Astrocyte (in vitro differentiated cells and primary cell): ENCODE measurements at regions not wholly inside any gene's neighbourhood (a gene's known extent, or its start where the extent isn't known, plus 50 kb on each side); places are given as distances from the start of the nearest gene placed in this dataset.

Source experiments
- DNase-seq: peaks from one replicate; pipeline ENCODE4 v3.0.0-alpha.2; 2010; ENCODE audit warnings: low read depth
- FAIRE-seq: peaks from 2 replicates; lab custom pipeline; 2011; peaks lifted over from hg19 to GRCh38; lab: Jason Lieb, UNC
- H2AFZ ChIP-seq: 2 replicates; pipeline ENCODE4 v1.6.0; 2012; ENCODE audit warnings: low read depth, low read length, inconsistent platforms
- H3K27ac ChIP-seq: 2 replicates; pipeline ENCODE4 v1.5.1; 2011; ENCODE audit warnings: low read depth, low read length, inconsistent platforms
- H3K27me3 ChIP-seq: 2 replicates; pipeline ENCODE4 v1.6.0; 2011; ENCODE audit warnings: low read length, inconsistent platforms; ENCODE audit not compliant: insufficient read depth
- H3K36me3 ChIP-seq: 2 replicates; pipeline ENCODE4 v1.5.1; 2011; ENCODE audit warnings: low read length, inconsistent platforms; ENCODE audit not compliant: insufficient read depth
- H3K4me1 ChIP-seq: 2 replicates; pipeline ENCODE4 v1.5.1; 2011; ENCODE audit warnings: low read length, inconsistent platforms; ENCODE audit not compliant: insufficient read depth
- H3K4me2 ChIP-seq: 2 replicates; pipeline ENCODE4 v1.6.0; 2012; ENCODE audit warnings: low read length, inconsistent platforms
- H3K4me3 ChIP-seq: 2 replicates; pipeline ENCODE4 v1.5.1; 2011; ENCODE audit warnings: low read depth, mild to moderate bottlenecking, low read length, inconsistent platforms; ENCODE audit not compliant: insufficient read depth
- H3K79me2 ChIP-seq: 2 replicates; pipeline ENCODE4 v1.6.0; 2012; ENCODE audit warnings: mild to moderate bottlenecking, low read length, inconsistent platforms; ENCODE audit not compliant: insufficient read depth
- H3K9ac ChIP-seq: 2 replicates; pipeline ENCODE4 v1.6.0; 2012; ENCODE audit warnings: mild to moderate bottlenecking, low read length, inconsistent platforms
- H3K9me3 ChIP-seq: 2 replicates; pipeline ENCODE4 v1.5.1; 2012; ENCODE audit warnings: low read depth, mild to moderate bottlenecking, low read length, inconsistent platforms; ENCODE audit not compliant: insufficient read depth
- H4K20me1 ChIP-seq: 2 replicates; pipeline ENCODE4 v1.6.0; 2012; ENCODE audit warnings: low read length, inconsistent platforms; ENCODE audit not compliant: insufficient read depth
- H3K27ac Mint-ChIP-seq: one replicate; pipeline ENCODE4 v1.8.0; 2021; ENCODE audit warnings: mild to moderate bottlenecking, mixed read lengths; ENCODE audit not compliant: unreplicated experiment
- H3K27me3 Mint-ChIP-seq: one replicate; pipeline ENCODE4 v1.8.0; 2021; ENCODE audit warnings: low read depth, mixed read lengths; ENCODE audit not compliant: unreplicated experiment
- H3K36me3 Mint-ChIP-seq: one replicate; pipeline ENCODE4 v1.8.0; 2021; ENCODE audit warnings: low read depth, mixed read lengths; ENCODE audit not compliant: unreplicated experiment
- H3K4me1 Mint-ChIP-seq: one replicate; pipeline ENCODE4 v1.8.0; 2021; ENCODE audit warnings: low read depth, mixed read lengths; ENCODE audit not compliant: unreplicated experiment
- H3K4me3 Mint-ChIP-seq: one replicate; pipeline ENCODE4 v1.8.0; 2021; ENCODE audit warnings: mild to moderate bottlenecking, moderate library complexity, mixed read lengths; ENCODE audit not compliant: unreplicated experiment
- H3K9me3 Mint-ChIP-seq: one replicate; pipeline ENCODE4 v1.8.0; 2021; ENCODE audit warnings: mild to moderate bottlenecking, mixed read lengths; ENCODE audit not compliant: unreplicated experiment
- EZH2 ChIP-seq: IDR thresholded peaks from 2 replicates; pipeline ENCODE4 v1.6.1; 2012; ENCODE audit warnings: mild to moderate bottlenecking, low read length, inconsistent platforms; ENCODE audit not compliant: insufficient read depth
- TF ChIP-seq, protein P1 (sequence below): IDR thresholded peaks from 2 replicates; pipeline ENCODE4 v1.5.1; 2011; ENCODE audit warnings: low read depth, mild to moderate bottlenecking, inconsistent platforms, low read length, moderate library complexity; ENCODE audit not compliant: insufficient read depth

- peak; percentile 26 for FAIRE-seq
- Histone ChIP-seq H2AFZ (no peak overlapping the region), H4K20me1 (no peaks in the 10 kb centered on the region), H3K9ac (no peak overlapping the region), H3K36me3 (no peaks in the 10 kb centered on the region), H3K4me1 (no peaks in the 10 kb centered on the region), H3K27me3 (no peaks in the 10 kb centered on the region), H3K27ac (no peak overlapping the region), H3K79me2 (no peaks in the 10 kb centered on the region), H3K9me3 (no peaks in the 10 kb centered on the region), H3K4me3 (no peak overlapping the region), H3K4me2 (no peak overlapping the region)
- H3K27ac Mint-ChIP-seq = no peak overlapping the region
- H3K9me3 Mint-ChIP-seq = no peaks in the 10 kb centered on the region
- TF ChIP-seq, protein P1, sequence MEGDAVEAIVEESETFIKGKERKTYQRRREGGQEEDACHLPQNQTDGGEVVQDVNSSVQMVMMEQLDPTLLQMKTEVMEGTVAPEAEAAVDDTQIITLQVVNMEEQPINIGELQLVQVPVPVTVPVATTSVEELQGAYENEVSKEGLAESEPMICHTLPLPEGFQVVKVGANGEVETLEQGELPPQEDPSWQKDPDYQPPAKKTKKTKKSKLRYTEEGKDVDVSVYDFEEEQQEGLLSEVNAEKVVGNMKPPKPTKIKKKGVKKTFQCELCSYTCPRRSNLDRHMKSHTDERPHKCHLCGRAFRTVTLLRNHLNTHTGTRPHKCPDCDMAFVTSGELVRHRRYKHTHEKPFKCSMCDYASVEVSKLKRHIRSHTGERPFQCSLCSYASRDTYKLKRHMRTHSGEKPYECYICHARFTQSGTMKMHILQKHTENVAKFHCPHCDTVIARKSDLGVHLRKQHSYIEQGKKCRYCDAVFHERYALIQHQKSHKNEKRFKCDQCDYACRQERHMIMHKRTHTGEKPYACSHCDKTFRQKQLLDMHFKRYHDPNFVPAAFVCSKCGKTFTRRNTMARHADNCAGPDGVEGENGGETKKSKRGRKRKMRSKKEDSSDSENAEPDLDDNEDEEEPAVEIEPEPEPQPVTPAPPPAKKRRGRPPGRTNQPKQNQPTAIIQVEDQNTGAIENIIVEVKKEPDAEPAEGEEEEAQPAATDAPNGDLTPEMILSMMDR = no peak
- TF ChIP-seq EZH2 = no peak
- no peaks in the 10 kb centered on the region for H3K27me3 Mint-ChIP-seq
- no peak for DNase-seq
- H3K4me3 Mint-ChIP-seq = no peak overlapping the region
- no peaks in the 10 kb centered on the region for H3K36me3 Mint-ChIP-seq
- no peaks in the 10 kb centered on the region for H3K4me1 Mint-ChIP-seq
Observed at GRCh38 chr1:170271430-170272161, 125.8 kb downstream of the NTMT2 start.

GRCh38 chr1:170273291-170274130 lies 127.8 kb downstream of the NTMT2 start:
- no peak overlapping the region for H3K4me3 Mint-ChIP-seq
- Histone ChIP-seq H3K4me1 (no peaks in the 10 kb centered on the region), H2AFZ (no peak overlapping the region), H3K4me3 (no peak overlapping the region), H3K27ac (no peak overlapping the region), H4K20me1 (no peaks in the 10 kb centered on the region), H3K27me3 (no peaks in the 10 kb centered on the region), H3K79me2 (no peaks in the 10 kb centered on the region), H3K4me2 (no peak overlapping the region), H3K36me3 (no peaks in the 10 kb centered on the region), H3K9ac (no peak overlapping the region), H3K9me3 (no peaks in the 10 kb centered on the region)
- no peaks in the 10 kb centered on the region for H3K9me3 Mint-ChIP-seq
- no peaks in the 10 kb centered on the region for H3K27me3 Mint-ChIP-seq
- H3K36me3 Mint-ChIP-seq = no peaks in the 10 kb centered on the region
- DNase-seq (no peak), FAIRE-seq (no peak)
- no peaks in the 10 kb centered on the region for H3K4me1 Mint-ChIP-seq
- no peak overlapping the region for H3K27ac Mint-ChIP-seq
- TF ChIP-seq EZH2 = no peak
- TF ChIP-seq, protein P1 = no peak

- Mint-ChIP-seq H3K27ac (no peak overlapping the region), H3K4me3 (no peak overlapping the region), H3K4me1 (no peaks in the 10 kb centered on the region), H3K9me3 (no peaks in the 10 kb centered on the region), H3K27me3 (no peaks in the 10 kb centered on the region), H3K36me3 (no peaks in the 10 kb centered on the region)
- H3K9ac ChIP-seq = no peak overlapping the region
- no peaks in the 10 kb centered on the region for H3K4me1 ChIP-seq
- no peak overlapping the region for H3K4me3 ChIP-seq
- H3K36me3 ChIP-seq = no peaks in the 10 kb centered on the region
- H4K20me1 ChIP-seq = no peaks in the 10 kb centered on the region
- H2AFZ ChIP-seq = no peak overlapping the region
- DNase-seq = peak; percentile 10
- no peaks in the 10 kb centered on the region for H3K79me2 ChIP-seq
- TF ChIP-seq EZH2 = no peak
- TF ChIP-seq, protein P1 = no peak
- H3K4me2 ChIP-seq = no peak overlapping the region
- no peak for FAIRE-seq
- no peaks in the 10 kb centered on the region for H3K27me3 ChIP-seq
- no peak overlapping the region for H3K27ac ChIP-seq
- H3K9me3 ChIP-seq = no peaks in the 10 kb centered on the region
Observed at GRCh38 chr1:170274131-170274501, 128.4 kb downstream of the NTMT2 start.
